ENCODE measurements at regions not wholly inside any gene's neighbourhood (a gene's known extent, or its start where the extent isn't known, plus 50 kb on each side); places are given as distances from the start of the nearest gene placed in this dataset.

- WGBS, 2 experiments (ENCODE audit: insufficient coverage in 2 of 2), result 67 to 100% methylated on average over 1 to 2 of the region's 2 CpGs
- Histone ChIP-seq H3K4me1 (ENCODE audit: control insufficient read depth, insufficient read depth, low read length, poor library complexity, severe bottlenecking) (no peaks in the 10 kb centered on the region), H3K36me3 (ENCODE audit: control insufficient read depth, insufficient read depth, low read length) (no peaks in the 10 kb centered on the region), H3K4me3 (ENCODE audit: extremely low read depth, insufficient read depth, low read length, poor library complexity, severe bottlenecking) (no peak overlapping the region), H3K9me3 (ENCODE audit: control insufficient read depth, low read length) (no peaks in the 10 kb centered on the region), H3K27ac (ENCODE audit: low read depth, low read length, severe bottlenecking) (no peak overlapping the region)
These were observed 205.4 kb upstream of the SETMAR start for GRCh38 chr3:4097801-4098200.

GRCh38 chr3:4099607-4100006 lies 203.6 kb upstream of the SETMAR start:
- Histone ChIP-seq H3K4me1 (ENCODE audit: control insufficient read depth, insufficient read depth, low read length, poor library complexity, severe bottlenecking) (no peaks in the 10 kb centered on the region), H3K27ac (ENCODE audit: low read depth, low read length, severe bottlenecking) (no peak overlapping the region), H3K4me3 (ENCODE audit: extremely low read depth, insufficient read depth, low read length, poor library complexity, severe bottlenecking) (no peak overlapping the region), H3K9me3 (ENCODE audit: control insufficient read depth, low read length) (no peaks in the 10 kb centered on the region), H3K36me3 (ENCODE audit: control insufficient read depth, insufficient read depth, low read length) (no peaks in the 10 kb centered on the region)

GRCh38 chr3:4107430-4107829 lies 195.7 kb upstream of the SETMAR start:
- Histone ChIP-seq H3K4me1 (ENCODE audit: control insufficient read depth, insufficient read depth, low read length, poor library complexity, severe bottlenecking) (no peaks in the 10 kb centered on the region), H3K27ac (ENCODE audit: low read depth, low read length, severe bottlenecking) (no peak overlapping the region), H3K4me3 (ENCODE audit: extremely low read depth, insufficient read depth, low read length, poor library complexity, severe bottlenecking) (no peak overlapping the region), H3K36me3 (ENCODE audit: control insufficient read depth, insufficient read depth, low read length) (no peaks in the 10 kb centered on the region), H3K9me3 (ENCODE audit: control insufficient read depth, low read length) (no peaks in the 10 kb centered on the region)
- WGBS, 2 experiments (ENCODE audit: insufficient coverage in 2 of 2), result 60 to 73% methylated on average over 2 of the region's 3 CpGs

- no peak overlapping the region for H3K4me3 ChIP-seq (ENCODE audit: extremely low read depth, insufficient read depth, low read length, poor library complexity, severe bottlenecking)
- no peaks in the 10 kb centered on the region for H3K36me3 ChIP-seq (ENCODE audit: control insufficient read depth, insufficient read depth, low read length)
- no peaks in the 10 kb centered on the region for H3K9me3 ChIP-seq (ENCODE audit: control insufficient read depth, low read length)
- no peaks in the 10 kb centered on the region for H3K4me1 ChIP-seq (ENCODE audit: control insufficient read depth, insufficient read depth, low read length, poor library complexity, severe bottlenecking)
- no peak overlapping the region for H3K27ac ChIP-seq (ENCODE audit: low read depth, low read length, severe bottlenecking)
- WGBS, 2 experiments (ENCODE audit: insufficient coverage in 2 of 2), result no CpG with 5 or more reads among the region's 2 CpGs
These were observed 189.2 kb upstream of the SETMAR start for GRCh38 chr3:4113811-4114522.

DNA sequence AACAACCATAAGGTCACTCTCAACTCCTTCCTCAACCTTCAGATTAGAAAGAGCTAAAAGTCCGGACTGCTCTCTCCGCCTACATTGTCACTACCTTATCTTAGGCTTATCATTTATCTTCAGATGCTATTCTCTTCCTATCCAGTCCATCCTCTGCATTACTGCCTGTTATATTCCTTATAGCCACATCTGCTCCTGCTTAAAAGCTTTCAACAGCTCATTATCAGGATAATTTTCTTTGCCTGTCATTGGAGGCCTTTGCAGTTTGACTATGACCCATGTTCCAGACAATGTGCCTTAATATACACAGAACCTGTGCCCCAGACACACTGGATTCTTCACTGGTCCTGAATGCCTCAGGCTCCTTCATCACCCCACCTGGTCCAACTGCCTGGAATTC lies 184.1 kb upstream of the SETMAR start:
- 85 to 93% methylated on average over 2 of the region's 2 CpGs for WGBS, 2 experiments (ENCODE audit: insufficient coverage in 2 of 2)

DNA sequence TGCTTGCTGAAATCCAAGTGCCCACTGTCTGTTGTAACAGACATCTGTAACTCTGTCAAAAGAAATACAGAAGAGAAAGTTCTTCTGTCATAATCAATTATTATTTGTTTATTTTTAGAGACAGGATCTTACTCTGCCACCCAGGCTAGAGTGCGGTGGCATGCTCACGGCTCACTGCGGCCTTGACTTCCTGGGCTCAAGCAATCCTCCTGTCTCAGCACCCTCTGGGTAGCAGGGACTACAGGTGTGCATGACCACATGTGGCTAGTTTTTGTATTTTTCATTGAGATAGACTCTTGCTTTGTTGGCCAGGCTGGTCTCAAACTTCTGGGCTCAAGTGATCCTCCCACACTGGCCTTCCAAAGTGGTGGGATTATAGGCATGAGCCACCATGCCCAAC lies 177.6 kb upstream of the SETMAR start:
- Histone ChIP-seq H3K4me3 (ENCODE audit: extremely low read depth, insufficient read depth, low read length, poor library complexity, severe bottlenecking) (no peak overlapping the region), H3K4me1 (ENCODE audit: control insufficient read depth, insufficient read depth, low read length, poor library complexity, severe bottlenecking) (no peaks in the 10 kb centered on the region), H3K9me3 (ENCODE audit: control insufficient read depth, low read length) (peaks cover 4% of the 10 kb centered on the region), H3K36me3 (ENCODE audit: control insufficient read depth, insufficient read depth, low read length) (no peaks in the 10 kb centered on the region), H3K27ac (ENCODE audit: low read depth, low read length, severe bottlenecking) (no peak overlapping the region)
- 89 to 92% methylated on average over 3 of the region's 3 CpGs for WGBS, 2 experiments (ENCODE audit: insufficient coverage in 2 of 2)

More for the DNA sequence above, 184.1 kb upstream of the SETMAR start:
- no peak overlapping the region for H3K27ac ChIP-seq (ENCODE audit: low read depth, low read length, severe bottlenecking)
- no peaks in the 10 kb centered on the region for H3K36me3 ChIP-seq (ENCODE audit: control insufficient read depth, insufficient read depth, low read length)
- no peak overlapping the region for H3K4me3 ChIP-seq (ENCODE audit: extremely low read depth, insufficient read depth, low read length, poor library complexity, severe bottlenecking)
- H3K9me3 ChIP-seq (ENCODE audit: control insufficient read depth, low read length), result no peaks in the 10 kb centered on the region
- no peaks in the 10 kb centered on the region for H3K4me1 ChIP-seq (ENCODE audit: control insufficient read depth, insufficient read depth, low read length, poor library complexity, severe bottlenecking)

DNA sequence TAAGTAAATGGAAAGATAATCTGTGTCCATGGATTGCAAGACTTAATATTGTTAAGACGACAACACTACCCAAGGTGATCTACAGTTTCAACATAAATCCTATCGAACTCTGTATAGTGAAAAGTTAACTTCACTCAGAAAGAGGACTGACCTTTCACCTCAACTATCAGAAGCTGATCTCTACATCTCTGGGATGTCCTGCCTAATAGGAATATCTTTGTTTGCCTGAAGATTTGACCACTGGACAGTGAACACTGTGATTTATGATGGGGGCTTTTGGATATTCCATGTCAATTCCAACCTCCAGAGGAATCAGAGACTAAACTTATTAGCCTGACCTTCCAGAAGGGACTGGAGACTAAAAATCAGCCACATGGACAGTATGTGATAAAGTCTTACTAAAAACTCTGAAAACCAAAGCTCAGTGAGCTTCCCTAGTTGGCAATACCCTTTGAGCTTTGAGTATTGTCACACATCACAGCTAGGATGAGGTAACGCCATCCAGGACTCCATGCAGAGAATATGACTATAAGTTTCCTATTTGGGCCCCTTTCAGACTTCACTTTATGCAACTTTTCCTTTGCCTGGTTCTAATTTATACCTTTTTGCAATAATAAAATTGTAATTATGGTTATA lies 164.9 kb upstream of the SETMAR start:
- Histone ChIP-seq H3K27ac (ENCODE audit: low read depth, low read length, severe bottlenecking) (no peak overlapping the region), H3K4me1 (ENCODE audit: control insufficient read depth, insufficient read depth, low read length, poor library complexity, severe bottlenecking) (no peaks in the 10 kb centered on the region), H3K4me3 (ENCODE audit: extremely low read depth, insufficient read depth, low read length, poor library complexity, severe bottlenecking) (no peak overlapping the region), H3K9me3 (ENCODE audit: control insufficient read depth, low read length) (no peaks in the 10 kb centered on the region), H3K36me3 (ENCODE audit: control insufficient read depth, insufficient read depth, low read length) (no peaks in the 10 kb centered on the region)
- WGBS, 2 experiments (ENCODE audit: insufficient coverage in 2 of 2), result 80 to 90% methylated on average over 1 to 2 of the region's 3 CpGs

- no CpG with 5 or more reads among the region's 4 CpGs for WGBS, 2 experiments (ENCODE audit: insufficient coverage in 2 of 2)
- Histone ChIP-seq H3K36me3 (ENCODE audit: control insufficient read depth, insufficient read depth, low read length) (no peaks in the 10 kb centered on the region), H3K4me3 (ENCODE audit: extremely low read depth, insufficient read depth, low read length, poor library complexity, severe bottlenecking) (no peak overlapping the region), H3K9me3 (ENCODE audit: control insufficient read depth, low read length) (no peaks in the 10 kb centered on the region), H3K4me1 (ENCODE audit: control insufficient read depth, insufficient read depth, low read length, poor library complexity, severe bottlenecking) (no peaks in the 10 kb centered on the region), H3K27ac (ENCODE audit: low read depth, low read length, severe bottlenecking) (no peak overlapping the region)
These were observed 164.3 kb upstream of the SETMAR start for GRCh38 chr3:4138786-4139431.

DNA sequence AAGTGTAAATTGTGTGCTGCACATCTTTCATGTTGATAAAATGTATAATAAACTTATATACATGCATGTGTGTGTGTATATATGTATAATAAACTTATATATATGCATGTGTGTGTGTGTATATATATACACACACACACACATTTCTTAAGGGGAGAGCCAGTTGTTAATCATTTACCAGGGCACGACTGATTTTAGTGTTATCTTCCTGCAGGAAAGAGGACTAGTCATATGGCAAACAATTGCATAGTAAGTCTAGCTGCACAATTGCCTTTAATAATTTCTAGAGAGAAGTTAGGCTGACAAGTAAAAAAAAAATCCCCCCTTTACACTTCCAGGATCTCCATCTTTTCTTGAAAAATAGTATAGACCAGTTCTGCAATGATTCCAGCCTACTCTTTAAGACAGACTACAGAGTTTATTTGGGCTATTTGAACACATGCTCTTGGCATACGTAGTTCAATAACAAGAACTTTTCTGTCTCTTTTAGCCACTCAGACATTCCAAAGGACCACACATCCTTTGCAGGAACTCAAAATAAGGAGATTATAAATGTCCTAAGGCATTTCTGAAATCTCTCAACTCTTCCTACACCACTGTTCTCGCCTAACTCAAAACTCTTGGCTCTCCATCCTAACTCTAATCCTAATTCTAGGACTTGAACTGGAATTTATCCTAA lies 163.6 kb upstream of the SETMAR start:
- Histone ChIP-seq H3K36me3 (ENCODE audit: control insufficient read depth, insufficient read depth, low read length) (no peaks in the 10 kb centered on the region), H3K4me1 (ENCODE audit: control insufficient read depth, insufficient read depth, low read length, poor library complexity, severe bottlenecking) (no peaks in the 10 kb centered on the region), H3K4me3 (ENCODE audit: extremely low read depth, insufficient read depth, low read length, poor library complexity, severe bottlenecking) (no peak overlapping the region), H3K9me3 (ENCODE audit: control insufficient read depth, low read length) (no peaks in the 10 kb centered on the region), H3K27ac (ENCODE audit: low read depth, low read length, severe bottlenecking) (no peak overlapping the region)
- 50% methylated on average over 2 of the region's 3 CpGs for WGBS, 2 experiments (ENCODE audit: insufficient coverage in 2 of 2)

- WGBS, 2 experiments (ENCODE audit: insufficient coverage in 2 of 2), result no CpG with 5 or more reads among the region's 1 CpG
These were observed 162.2 kb upstream of the SETMAR start for GRCh38 chr3:4140921-4141320.

More at GRCh38 chr3:4140921-4141320, 162.2 kb upstream of the SETMAR start:
- Histone ChIP-seq H3K9me3 (ENCODE audit: control insufficient read depth, low read length) (no peaks in the 10 kb centered on the region), H3K4me3 (ENCODE audit: extremely low read depth, insufficient read depth, low read length, poor library complexity, severe bottlenecking) (no peak overlapping the region), H3K27ac (ENCODE audit: low read depth, low read length, severe bottlenecking) (no peak overlapping the region), H3K36me3 (ENCODE audit: control insufficient read depth, insufficient read depth, low read length) (no peaks in the 10 kb centered on the region), H3K4me1 (ENCODE audit: control insufficient read depth, insufficient read depth, low read length, poor library complexity, severe bottlenecking) (no peaks in the 10 kb centered on the region)

Measured in mesodermal cell (in vitro differentiated cells).